Activated effector memory CD4-positive, alpha-beta T cell treated with Interleukin-2 at 50 U/mL for 16 hours (primary cell): ENCODE measurements at regions not wholly inside any gene's neighbourhood (a gene's known extent, or its start where the extent isn't known, plus 50 kb on each side); places are given as distances from the start of the nearest gene placed in this dataset.
"Not testable (repeated sequence)": the region's sequence is repeated elsewhere in the genome, so short reads cannot be mapped to it uniquely, and the experiment has no call there.

Experiments used
- DNase-seq: peaks from one replicate; pipeline ENCODE4 v3.0.0-alpha.2; 2020

GRCh38 chrX:65879977-65880799, 159.7 kb downstream of the VSIG4 start:
- DNase-seq = no peak

GRCh38 chrX:65878456-65878855, 161.4 kb downstream of the VSIG4 start:
- no peak for DNase-seq

- DNase-seq = no peak
Observed at GRCh38 chrX:65877953-65878352, 161.9 kb downstream of the VSIG4 start.

- not testable (repeated sequence) for DNase-seq
Observed at GRCh38 chrX:65875614-65876013, 164.3 kb downstream of the VSIG4 start.

- DNase-seq = no peak
Observed at GRCh38 chrX:65874765-65875164, 165.1 kb downstream of the VSIG4 start.

GRCh38 chrX:65874110-65874509, 165.8 kb downstream of the VSIG4 start:
- no peak for DNase-seq

GRCh38 chrX:65873385-65873784, 166.5 kb downstream of the VSIG4 start:
- DNase-seq = no peak

- no peak for DNase-seq
Observed at GRCh38 chrX:65871671-65872311, 168.1 kb downstream of the VSIG4 start.

- not testable (repeated sequence) for DNase-seq
Observed at GRCh38 chrX:65870544-65870943, 169.3 kb downstream of the VSIG4 start.

GRCh38 chrX:65866773-65867172, 173.1 kb downstream of the VSIG4 start:
- DNase-seq = no peak

GRCh38 chrX:65866146-65866545, 173.7 kb downstream of the VSIG4 start:
- no peak for DNase-seq

GRCh38 chrX:65862638-65863037, 177.2 kb downstream of the VSIG4 start:
- no peak for DNase-seq

GRCh38 chrX:65859299-65859698, 180.6 kb downstream of the VSIG4 start:
- DNase-seq = no peak

GRCh38 chrX:65854437-65854836, 185.4 kb downstream of the VSIG4 start:
- DNase-seq = not testable (repeated sequence)

- not testable (repeated sequence) for DNase-seq
Observed at GRCh38 chrX:65851306-65851705, 183.9 kb downstream of the MSN start.

- DNase-seq = not testable (repeated sequence)
Observed at GRCh38 chrX:65850821-65851220, 183.4 kb downstream of the MSN start.

- DNase-seq = no peak
Observed at GRCh38 chrX:65846974-65847373, 179.5 kb downstream of the MSN start.

GRCh38 chrX:65841263-65841662, 173.8 kb downstream of the MSN start:
- no peak for DNase-seq

- DNase-seq = no peak
Observed at GRCh38 chrX:65838674-65839073, 171.2 kb downstream of the MSN start.

- no peak for DNase-seq
Observed at GRCh38 chrX:65837875-65838549, 170.6 kb downstream of the MSN start.

GRCh38 chrX:65831268-65831667, 163.8 kb downstream of the MSN start:
- DNase-seq = no peak

GRCh38 chrX:65828599-65828998, 161.1 kb downstream of the MSN start:
- no peak for DNase-seq

GRCh38 chrX:65825226-65825625, 157.8 kb downstream of the MSN start:
- DNase-seq = not testable (repeated sequence)
